ENCODE measurements at regions not wholly inside any gene's neighbourhood (a gene's known extent, or its start where the extent isn't known, plus 50 kb on each side); places are given as distances from the start of the nearest gene placed in this dataset.
"Not testable (repeated sequence)": the region's sequence is repeated elsewhere in the genome, so short reads cannot be mapped to it uniquely, and the experiment has no call there.

DNA sequence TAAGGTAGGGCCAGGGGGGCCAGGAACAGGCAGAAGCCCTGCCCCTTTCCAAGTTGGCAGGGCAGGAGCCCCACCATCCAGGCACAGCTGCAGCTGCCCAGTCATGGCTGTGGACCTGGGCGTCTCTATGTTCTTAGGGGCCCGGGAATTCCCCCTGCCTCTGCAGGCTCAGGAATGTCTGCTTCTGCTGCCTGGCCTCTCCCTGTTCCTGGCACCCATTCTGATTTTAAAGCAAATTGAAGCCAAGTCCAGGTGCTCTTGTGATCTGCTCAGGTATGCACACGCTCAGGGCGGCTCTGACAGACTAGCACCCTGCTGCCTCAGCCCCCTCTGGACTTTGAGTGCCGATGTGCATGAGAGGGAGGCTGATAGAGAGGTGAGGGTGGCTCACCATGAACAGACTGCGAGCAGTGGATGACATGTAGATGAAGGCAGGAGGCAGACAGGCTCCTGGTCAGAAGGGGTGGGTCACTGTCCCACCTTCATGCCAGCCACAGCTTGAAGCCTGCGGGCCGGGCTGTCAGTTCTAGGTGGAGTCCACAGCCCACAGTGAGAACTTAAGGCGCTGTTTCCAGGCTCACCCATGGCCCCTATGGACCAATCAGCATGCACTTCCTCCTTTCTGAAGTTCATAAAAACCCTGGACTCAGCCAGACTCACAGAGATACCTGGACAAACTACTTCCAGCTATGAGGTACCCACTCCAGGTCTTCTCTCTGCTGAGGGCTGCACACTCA lies 747.8 kb upstream of the GBE1 start:
- DNase-seq (ENCODE audit: low spot score), result no peak

DNA sequence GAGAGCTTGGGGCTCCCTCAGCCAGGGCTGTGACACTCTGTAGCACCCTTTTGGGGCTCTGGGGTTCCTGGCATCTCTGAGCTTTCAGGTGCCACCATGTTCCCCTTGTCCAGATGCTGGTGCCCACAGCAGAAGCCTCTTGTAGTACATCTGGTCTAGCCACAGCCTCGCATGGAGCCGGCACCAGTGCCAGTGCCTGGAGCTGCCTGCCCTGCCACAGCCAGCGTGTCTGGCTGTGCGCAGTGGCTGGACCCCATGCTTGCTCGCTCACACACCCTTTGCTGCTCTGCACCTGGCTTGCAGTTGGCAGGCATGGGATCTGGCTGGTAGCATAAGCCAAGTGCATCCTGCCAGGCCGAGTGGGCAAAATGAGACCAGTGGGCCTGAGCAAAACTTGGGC lies 744.8 kb upstream of the GBE1 start:
- DNase-seq (ENCODE audit: low spot score), result no peak

DNA sequence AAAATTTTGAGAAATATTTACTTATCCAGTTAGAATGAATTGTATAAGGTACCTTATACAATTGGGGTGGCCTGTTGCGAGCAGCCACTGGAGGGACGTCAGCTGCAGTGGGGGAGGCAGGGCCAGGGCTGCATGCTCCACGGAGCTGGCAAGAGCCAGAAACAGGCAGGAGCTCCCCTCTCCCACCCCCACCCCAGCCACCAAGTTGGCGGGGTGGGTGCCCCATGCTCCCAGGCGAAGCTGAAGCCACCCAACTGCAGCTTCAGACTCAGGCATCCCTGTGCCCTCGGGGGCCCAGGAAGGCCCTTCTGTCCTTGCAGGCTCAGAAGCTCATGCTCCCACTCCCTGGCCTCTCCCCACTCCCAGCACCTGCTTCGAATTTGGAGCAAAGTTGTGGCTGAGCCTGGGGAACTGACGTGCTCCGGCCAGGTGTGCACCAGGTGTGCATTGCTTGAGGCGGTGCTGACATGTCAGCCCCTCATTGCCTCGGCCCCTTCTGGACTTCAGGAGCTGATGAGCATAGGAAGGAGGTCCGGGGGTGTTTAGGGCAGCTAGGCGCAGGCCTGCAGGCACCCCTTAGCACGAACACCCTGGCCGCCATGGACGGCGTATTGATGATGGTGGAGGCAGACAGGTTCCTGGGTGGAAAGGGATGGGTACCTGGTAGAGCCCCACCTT lies 743.8 kb upstream of the GBE1 start:
- DNase-seq (ENCODE audit: low spot score), result no peak

DNA sequence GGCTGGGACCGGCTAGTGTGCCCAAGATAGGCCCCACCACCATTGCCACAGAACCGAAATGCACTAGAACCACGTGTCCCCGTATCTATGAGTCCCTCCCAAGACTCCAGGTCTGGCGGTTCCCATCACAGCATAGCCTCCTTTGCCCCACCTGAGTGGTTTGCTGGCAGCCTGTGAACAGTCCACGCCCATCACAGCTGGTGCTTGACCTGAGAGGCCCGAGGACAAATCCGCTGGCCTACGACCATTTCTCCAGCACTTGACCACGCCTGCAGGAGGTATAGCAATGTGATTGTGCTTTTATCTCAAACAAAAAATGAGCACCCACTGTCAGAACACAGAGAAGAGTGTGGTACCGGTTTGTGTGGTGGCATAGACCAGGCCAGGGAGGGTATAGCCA lies 736.7 kb upstream of the GBE1 start:
- DNase-seq (ENCODE audit: low spot score), result no peak

DNA sequence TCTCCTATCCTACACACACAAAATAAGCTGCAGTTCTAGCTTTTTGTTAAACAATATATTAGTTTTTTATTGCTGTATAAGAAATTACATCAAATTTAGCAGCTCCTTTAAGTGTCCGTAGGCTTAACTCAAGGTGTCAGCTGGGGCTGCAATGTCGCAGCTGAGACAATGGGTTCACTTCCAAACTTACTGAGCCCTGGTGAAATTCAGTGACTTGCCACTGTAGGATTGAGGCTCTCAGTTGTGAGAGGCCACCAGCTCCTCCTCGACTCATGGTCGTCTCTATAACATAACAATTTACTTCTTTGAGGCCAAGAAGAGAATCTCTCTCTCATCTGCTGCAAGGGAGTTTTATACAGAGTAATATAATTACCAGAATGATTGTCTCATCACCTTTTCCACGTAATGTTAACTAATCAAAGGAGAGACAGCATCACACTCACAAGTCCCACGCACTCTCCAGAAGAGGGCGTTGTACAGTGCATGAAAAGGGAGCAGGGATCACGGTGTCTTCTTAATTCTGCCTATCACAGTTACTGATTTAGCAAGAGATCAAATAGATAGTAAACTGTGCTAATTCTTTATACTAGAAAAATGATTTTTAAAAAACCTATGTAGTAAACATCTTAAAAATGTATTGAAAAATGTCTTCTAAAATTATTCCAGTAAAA lies 735.6 kb upstream of the GBE1 start:
- DNase-seq (ENCODE audit: low spot score), result peak; percentile 7

DNA sequence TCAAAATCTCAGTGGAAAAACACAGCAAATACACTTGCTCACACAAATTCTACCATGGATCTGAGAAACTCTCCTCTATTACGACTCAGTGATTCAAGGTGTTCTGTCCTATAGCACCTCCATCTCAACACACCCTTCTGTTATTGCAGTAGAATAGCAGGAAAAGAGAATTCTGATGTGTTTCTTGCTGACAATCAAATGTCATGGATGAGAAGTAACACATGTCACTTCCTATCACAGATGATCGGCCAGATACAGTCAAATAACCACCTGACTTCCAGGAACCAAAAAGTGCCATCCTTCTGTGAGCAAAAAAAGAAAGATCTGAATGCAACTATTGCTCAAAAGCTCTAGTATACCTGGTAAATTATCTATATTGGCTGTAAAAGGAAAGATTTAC lies 734.2 kb upstream of the GBE1 start:
- no peak for DNase-seq (ENCODE audit: low spot score)

DNA sequence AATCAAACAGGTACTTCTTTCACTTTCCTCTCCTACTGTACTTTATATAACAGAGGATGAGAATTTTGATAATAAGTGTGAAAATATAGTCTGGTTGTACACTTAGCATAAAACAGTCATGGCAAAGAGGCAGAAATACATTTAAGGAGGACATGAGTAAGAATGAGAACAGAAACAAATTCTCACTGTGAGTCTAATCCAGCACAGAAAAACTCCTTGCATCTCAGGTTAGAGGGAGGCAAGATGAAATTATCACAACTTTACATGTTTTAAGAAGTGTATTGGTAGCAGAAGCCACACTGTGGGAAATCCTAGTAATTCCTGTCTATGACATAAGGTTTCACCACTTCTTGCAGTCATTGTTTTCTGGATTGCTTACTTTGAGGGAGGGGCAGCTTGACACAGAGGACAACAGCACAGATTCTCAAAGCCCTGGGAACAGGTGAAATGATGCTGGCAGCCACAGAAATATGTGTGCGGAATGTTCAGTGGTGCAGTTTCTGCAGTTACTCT lies 733.6 kb upstream of the GBE1 start:
- no peak for DNase-seq (ENCODE audit: low spot score)

DNA sequence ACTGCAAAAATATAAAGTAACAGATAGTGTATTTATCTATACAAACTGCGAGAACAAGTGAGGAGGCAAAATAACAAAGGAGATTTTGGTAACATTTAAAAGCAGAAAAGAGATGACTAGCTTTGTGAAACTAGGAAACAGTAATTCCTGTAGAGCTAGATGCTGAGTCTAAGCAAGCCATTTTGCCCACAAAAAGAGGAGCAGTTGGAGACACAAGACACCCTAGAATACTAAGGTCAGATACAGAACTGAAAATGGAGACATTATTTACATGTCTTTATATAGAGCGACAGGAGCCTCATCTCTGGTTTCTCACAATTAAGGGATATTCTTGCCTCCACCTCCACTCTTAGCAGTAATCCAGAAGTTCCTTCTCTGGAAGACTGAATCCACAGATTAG lies 732.4 kb upstream of the GBE1 start:
- no peak for DNase-seq (ENCODE audit: low spot score)

DNA sequence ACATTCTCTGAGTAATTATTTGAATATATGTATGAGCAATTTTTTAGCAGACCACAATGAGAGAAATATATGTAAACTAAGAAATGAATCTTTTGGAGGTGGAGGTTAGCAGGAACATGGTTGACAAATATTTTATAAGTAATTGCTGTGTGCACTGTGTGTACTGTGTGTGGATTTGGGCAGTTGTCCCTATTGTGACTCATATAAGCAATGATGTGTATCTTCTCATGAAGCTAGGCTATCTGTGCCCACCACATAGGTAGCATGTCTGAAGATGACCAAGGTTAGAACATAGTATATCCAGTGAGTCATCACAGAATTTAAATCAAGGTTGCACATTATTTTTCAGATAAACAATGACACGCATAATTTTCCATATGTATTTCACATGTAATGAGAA lies 713.9 kb upstream of the GBE1 start:
- DNase-seq (ENCODE audit: low spot score), result peak; percentile 14

DNA sequence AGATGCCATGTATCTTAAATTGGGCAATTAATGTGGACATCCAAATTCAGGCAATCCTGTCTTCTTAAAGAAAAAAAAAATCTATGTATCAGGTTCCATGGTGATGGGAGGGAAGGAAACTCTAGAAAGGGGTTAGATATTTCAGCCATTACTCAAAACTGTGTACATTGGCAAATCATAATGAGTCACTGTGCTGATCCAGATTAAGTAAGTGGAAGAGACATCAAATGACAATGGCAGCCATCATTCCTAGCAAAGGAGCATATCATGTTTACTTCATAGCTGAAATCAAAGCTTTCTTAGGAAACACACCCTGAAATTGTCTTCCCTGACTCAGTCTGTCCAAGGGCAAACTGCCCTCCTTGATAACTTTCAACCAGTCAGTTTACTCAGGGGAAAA lies 713.3 kb upstream of the GBE1 start:
- peak; percentile 38 for DNase-seq (ENCODE audit: low spot score)

DNA sequence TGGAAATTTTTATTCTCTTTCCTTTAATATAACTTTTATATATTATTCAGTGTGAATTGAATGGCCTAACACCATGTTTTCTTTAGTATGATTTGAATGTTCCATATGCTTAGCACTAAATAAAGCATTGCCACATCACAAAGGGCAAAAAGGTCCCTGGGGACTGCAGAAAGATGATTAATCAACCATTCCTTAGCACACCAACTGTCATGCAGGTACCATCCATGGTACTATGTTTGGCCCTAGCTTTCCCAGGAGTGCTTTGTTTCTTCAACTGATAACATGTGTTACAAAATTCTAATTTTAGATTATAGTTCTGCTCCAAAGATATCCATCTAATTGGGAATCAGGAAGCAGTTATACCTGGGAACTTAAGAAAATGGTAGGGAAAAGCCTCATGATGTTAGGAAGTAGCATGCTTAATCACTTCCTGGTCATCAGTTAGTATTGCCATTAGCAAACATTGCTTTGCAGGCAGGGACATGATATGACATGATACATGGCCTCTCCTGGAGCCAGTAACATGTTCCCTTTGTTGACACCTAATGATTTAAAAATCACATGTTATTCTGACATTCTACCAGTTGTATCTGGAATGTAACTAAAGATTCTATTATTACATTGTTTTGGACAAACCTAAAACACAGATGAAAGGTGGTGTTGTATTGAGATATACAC lies 712.6 kb upstream of the GBE1 start:
- DNase-seq (ENCODE audit: low spot score), result no peak

DNA sequence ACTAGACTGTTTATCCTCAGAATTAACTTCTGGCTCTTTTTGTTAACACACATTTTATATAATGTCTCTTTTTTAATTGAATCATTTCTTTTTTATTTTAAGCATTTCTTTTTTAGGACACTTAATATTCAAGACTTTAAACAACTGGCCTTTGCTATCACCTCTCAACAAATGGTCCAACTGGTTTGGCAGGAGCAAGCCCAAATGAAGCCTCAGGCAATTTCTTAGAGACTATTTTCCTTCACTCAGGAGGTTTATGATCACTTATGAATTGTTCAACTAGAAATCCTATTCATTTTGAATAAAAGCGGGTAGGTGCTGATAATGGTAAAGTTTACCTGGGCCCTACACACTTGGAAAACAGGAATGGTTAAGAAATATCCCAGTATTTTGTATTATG lies 705.6 kb upstream of the GBE1 start:
- DNase-seq (ENCODE audit: low spot score), result no peak

DNA sequence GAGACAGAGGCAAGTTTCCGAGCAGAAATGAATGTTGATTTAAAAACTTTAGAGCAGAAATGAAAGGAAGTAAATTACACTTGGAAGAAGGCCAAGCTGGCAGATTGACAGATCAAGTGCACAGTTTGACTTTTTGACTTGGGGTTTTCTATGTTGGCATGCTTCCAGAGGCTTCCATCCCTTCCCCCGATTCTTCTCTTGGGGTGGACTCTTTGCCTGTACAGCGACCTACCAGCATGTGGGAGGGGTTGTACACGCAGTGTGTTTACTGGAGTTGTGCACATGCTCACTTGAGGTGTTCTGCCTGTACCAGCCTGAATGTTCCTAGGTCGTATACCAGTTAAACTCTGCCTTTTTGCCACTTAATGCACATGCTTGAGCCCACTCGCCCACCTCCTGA lies 701.5 kb upstream of the GBE1 start:
- no peak for DNase-seq (ENCODE audit: low spot score)

DNA sequence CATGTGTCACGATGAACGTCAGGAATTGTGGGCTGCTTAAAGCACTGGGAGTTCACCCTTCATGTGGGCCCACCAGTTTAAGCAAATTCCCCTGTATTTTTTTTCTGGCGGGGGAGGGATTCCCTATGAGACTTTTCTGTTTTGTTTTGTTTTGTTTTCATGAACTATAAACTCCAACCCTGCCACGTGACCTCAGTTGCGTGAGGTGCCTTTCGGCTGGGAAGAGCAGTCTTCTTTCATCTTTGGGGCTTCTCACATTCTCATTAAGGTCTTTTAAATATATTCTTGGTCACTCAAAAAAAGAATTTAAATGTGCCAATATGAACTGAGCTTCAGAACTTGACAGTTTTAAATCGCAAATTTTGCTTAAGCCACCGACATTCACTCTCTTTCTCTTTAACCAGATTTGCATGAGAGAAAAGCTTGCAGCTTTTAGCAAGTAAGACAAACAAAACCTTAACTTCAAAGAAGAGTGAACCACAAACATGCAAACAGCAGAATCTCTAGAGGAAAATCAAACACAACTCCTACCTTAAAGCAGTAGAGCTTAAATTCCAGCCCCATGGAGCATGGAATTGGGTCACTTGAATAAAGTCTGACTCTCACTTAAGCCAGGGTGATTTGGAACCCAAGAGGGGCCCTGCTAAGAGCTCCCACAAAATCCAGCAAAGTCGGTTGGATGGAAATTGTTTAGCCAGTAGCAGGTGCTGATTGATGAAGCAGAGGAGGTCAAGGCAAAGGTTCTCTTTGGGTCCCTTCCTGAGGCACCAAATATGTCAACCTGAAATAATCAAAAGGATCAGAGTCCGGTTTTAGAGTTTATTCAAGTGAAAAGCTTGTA lies 699.8 kb upstream of the GBE1 start:
- DNase-seq (ENCODE audit: low spot score), result no peak

DNA sequence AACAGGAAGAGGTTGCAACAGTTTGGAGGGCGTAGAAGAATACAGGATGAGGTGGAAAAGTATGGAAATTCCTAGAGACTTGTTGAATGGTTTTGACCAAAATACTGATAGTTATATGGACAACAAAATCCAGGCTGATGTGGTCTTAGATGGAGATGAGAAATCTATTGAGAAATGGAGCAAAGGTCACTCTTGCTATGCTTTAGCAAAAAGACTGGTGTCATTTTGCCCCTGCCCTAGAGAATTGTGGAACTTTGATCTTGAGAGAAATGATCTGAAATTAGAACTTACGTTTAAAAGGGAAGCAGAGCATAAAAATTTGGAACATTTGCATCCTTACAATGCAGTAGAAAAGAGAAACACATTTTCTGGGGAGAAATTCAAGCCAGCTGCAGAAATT lies 686.9 kb upstream of the GBE1 start:
- no peak for DNase-seq (ENCODE audit: low spot score)

DNA sequence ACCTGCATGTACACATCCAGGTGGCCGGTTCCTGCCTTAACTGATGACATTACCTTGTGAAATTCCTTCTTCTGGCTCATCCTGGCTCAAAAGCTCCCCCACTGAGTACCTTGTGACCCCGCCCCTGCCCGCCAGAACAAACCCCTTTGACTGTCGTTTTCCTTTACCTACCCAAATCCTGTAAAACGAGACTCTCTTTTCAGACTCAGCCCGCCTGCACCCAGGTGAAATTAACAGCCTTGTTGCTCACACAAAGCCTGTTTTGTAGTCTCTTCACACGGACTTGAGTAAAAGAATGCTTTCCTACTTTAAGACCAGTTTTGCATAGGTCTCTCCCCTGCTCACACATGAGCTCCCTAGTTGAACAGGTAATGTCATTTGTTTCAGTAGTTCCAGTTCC lies 667.4 kb upstream of the GBE1 start:
- not testable (repeated sequence) for DNase-seq (ENCODE audit: low spot score)

DNA sequence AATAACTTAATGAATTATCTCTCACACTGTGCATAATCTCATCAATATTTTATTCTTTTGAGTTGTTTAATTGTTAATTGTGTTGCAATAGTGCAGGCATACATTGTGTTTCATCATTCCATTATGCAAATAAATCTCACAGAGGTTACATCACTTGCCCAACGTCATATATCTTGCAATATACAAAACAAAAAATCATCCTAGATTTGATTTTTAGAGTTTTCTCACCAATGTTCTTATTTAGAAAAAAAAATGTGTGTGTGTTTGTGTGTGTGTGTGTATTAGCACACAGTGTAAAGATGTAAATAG lies 662.5 kb upstream of the GBE1 start:
- DNase-seq (ENCODE audit: low spot score), result no peak

DNA sequence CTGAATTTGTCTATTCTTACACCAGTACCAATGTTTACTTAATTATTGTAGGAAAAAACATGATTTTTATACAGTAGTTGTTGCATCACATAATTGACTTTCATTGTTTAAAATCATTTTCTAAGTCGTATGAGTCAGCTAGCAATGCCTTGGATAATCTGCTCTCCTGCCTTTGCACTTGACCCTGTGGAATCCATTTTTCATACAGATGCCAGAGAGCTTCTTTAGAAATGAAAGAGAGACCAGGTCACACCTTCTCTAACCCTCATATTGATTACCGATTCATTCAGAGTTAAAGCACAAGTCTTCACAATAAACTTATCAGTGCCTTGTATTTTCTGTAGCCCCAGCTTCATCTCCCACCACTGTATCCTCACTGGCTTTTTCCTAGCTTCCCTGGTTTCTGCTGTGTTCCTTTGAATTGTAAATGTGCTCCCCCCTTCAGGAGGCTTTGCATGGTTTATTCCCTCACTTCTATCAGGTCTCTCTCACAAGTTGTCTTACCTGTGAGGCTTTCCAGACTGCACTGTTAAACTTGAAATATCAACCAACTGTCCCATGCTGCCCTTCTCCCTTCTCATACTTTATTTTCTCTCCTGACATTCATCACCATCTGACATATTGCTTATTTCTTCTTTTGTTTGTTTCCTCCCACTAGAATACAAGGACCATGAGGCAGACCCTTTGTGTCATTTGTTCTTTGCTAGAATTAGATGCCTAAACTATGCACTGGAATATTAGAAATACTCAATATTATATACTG lies 662.0 kb upstream of the GBE1 start:
- DNase-seq (ENCODE audit: low spot score), result no peak

DNA sequence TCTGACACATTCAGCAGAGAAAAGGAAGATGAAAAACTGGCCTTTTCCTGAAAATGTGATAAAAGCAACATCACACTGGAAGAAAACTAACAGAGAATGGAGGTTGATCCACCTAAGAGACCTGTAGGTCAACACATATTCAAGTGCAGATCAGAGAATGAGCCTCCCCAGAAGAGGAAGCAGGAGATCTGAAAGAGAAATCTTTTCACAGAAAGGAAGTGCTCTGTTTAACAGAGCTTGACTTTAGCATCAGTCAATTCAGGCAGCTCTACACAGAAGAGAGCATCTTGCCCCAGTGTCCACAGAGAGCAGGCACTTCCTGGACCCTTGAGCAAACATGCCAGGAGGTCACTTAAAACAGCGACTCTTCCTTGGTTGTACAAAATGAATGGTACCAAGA lies 655.4 kb upstream of the GBE1 start:
- no peak for DNase-seq (ENCODE audit: low spot score)

DNA sequence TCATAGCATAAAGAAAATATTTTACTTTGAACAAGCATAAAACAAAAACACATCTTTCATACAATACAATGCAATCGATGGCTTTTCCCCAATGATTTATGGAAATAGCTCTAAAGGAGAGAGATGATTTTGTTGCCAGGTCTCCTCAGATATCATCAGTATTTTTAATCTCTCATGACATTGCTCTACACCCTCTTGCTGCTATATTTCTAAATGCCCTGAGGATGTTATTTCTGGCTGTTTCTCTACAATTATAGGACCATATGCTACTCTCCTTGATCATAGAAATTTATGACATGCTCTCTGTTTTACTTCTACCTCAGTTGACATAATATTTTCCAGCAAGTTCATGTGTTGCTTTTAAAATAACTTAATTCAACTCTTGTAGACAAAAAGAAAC lies 654.9 kb upstream of the GBE1 start:
- DNase-seq (ENCODE audit: low spot score), result no peak

DNA sequence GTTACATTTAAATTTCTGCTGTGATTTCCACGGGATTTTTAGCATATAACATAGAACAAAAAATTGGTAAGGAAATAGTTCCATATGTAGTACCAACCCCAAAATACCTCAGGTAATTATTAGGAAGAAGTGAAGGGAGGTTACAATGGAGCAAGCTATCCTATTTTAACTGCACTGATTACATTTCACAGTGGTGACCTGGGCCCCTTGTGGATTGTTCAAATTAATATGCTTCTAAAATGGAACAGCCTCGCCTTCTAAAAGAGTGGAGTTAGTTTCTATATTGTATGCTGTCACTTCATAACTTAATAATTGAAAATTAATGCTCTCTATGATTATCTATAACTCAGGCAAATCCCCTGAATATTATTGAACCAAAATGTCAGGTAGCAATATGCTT lies 651.7 kb upstream of the GBE1 start:
- no peak for DNase-seq (ENCODE audit: low spot score)

Data from kidney tubule cell (primary cell).